ENCODE measurements at regions not wholly inside any gene's neighbourhood (a gene's known extent, or its start where the extent isn't known, plus 50 kb on each side); places are given as distances from the start of the nearest gene placed in this dataset.

DNA sequence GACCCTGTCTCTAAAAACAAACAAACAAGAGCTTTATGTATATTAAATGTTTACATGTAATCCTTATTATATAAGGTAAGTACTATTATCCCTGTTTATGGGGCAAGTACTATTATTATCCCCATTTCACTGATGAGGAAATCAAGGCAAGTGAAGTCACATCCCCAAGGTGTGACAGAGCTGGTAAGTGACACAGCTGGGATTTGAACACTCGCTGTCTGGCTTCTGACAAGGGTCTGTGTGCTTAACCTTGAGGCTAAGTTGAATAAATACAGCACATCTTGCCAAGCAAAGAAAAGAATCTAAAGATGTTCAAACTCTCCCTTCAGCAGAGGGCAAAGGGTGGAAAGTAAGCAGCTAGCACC lies 167.9 kb upstream of the IRF2BP2 start:
- Mint-ChIP-seq H3K36me3 (peaks cover 6 to 11% of the 10 kb centered on the region in 2 donors), H3K27ac (no peak overlapping the region), H3K9me3 (peaks cover 3 to 6% of the 10 kb centered on the region in 2 donors)
- ATAC-seq (no peak), DNase-seq (ENCODE audit: low spot score in 2 of 2) (no peak)

DNA sequence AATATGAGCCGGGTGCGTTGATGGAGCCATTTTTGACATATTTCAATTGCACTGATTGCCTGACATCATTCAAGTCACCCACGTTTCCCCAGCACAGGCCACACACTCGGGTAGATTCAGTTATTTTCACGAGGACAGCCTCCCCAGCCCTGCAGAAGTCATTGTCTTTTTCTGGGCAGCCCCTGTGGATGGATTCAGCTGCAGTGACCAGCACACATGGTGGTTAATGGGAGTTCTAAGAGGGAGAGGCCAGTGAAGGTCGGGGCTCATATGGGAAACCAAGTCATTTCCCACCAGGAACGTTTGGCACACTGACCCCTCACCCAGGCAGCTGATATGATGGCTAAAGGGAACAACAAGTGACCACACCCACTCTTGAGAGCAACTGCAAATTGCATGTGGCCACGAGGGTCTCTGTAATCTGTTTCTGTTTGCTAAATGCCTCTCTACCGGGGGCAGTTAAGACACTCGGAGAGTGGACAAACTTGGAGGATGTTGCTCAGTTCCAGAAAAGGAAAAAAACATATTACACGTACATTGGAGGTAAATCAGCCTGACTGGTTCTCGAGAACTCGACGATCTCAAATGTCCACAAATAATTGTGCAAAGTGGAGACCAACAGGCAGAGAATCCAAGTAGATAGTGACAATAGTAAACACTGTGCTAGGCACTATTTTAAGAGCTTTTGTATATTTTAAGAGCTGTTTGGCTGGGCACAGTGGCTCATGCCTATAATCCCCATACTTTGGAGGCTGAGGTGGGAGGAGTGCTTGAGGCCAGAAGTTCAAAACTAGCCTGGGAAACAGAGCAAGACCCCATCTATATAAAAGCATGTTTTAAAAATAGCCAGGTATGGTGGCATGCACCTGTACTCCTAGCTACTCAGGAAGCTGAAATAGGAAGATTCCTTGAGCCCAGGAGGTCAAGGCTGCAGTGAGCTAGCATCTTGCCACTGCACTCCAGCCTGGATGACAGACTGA lies 167.2 kb upstream of the IRF2BP2 start:
- DNase-seq (ENCODE audit: low spot score in 2 of 2) (no peak), ATAC-seq (no peak)
- H3K9me3 Mint-ChIP-seq, result peaks cover 3 to 6% of the 10 kb centered on the region in 2 donors
- H3K36me3 Mint-ChIP-seq, result peaks cover 6 to 13% of the 10 kb centered on the region in 2 donors
- no peak overlapping the region for H3K27ac Mint-ChIP-seq

DNA sequence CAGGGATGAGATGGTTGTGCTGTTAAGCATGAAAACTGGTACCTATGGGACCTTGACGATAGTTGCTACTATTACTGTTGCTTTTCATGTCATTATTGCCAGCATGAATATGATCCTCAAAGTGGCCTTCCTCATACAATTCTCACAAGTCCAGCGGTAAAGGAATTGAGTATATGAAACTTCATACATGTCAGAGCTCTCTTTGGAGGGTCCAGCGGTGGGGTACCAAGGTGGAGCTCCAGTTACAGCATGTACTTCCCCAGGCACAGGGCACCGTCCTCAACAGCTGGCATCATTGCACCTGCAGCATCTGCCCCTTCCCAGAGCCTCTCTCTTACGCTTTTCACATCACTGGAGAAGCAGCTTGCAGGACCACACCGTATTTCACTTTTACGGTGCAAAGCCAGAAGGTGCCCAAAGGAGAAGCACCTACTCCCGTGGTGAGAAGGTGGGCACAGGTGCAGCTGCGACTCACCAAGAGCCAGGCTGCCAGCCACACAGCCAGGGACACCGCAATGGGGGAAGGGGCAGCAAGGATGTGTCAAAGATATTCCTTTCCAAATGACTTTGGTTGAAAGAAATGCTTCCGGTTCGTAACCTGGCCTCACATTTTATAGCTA lies 166.4 kb upstream of the IRF2BP2 start:
- Mint-ChIP-seq H3K27ac (no peak overlapping the region), H3K36me3 (peaks cover 6 to 13% of the 10 kb centered on the region in 2 donors), H3K9me3 (peaks cover 3 to 6% of the 10 kb centered on the region in 2 donors)
- ATAC-seq, result no peak
- no peak for DNase-seq (ENCODE audit: low spot score in 2 of 2)

GRCh38 chr1:234775477-234776246 lies 165.7 kb upstream of the IRF2BP2 start:
- Mint-ChIP-seq H3K36me3 (peaks cover 6 to 14% of the 10 kb centered on the region in 2 donors), H3K27ac (peak overlapping the region in 1 of 2 donors; percentile 19), H3K9me3 (peaks cover 3 to 6% of the 10 kb centered on the region in 2 donors)
- no peak for DNase-seq (ENCODE audit: low spot score in 2 of 2)
- ATAC-seq, result peak; percentile 35 to 45

DNA sequence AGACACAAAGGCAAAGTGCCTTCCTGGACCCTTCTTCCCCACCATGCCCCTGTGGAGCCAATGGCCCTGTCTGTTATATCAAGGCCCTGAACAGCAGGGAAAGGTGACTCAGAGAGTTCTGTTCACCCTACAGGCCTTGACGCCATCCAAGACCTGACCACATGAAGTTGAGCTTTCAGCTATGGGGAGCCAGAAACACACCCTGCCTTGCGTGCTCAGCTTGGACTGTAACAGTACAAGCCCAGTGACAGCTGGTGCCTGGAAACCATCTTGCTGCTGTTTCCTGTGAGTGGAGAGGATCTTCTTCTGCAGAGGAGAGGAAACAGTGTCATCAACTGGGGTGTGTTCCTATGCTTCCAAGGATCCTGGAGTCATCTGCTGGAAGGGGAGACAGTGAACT lies 165.0 kb upstream of the IRF2BP2 start:
- Mint-ChIP-seq H3K27ac (peak overlapping the region in 1 of 2 donors; percentile 19), H3K36me3 (peaks cover 6 to 19% of the 10 kb centered on the region in 2 donors), H3K9me3 (peaks cover 3 to 6% of the 10 kb centered on the region in 2 donors)
- ATAC-seq, result no peak
- no peak for DNase-seq (ENCODE audit: low spot score in 2 of 2)

GRCh38 chr1:234773936-234774677 lies 164.1 kb upstream of the IRF2BP2 start:
- ATAC-seq, result no peak
- no peak overlapping the region for H3K27ac Mint-ChIP-seq
- H3K9me3 Mint-ChIP-seq, result peaks cover 3 to 6% of the 10 kb centered on the region in 2 donors

GRCh38 chr1:234772345-234773147 lies 162.6 kb upstream of the IRF2BP2 start:
- Mint-ChIP-seq H3K36me3 (peaks cover 6 to 19% of the 10 kb centered on the region in 2 donors), H3K9me3 (peaks cover 3 to 6% of the 10 kb centered on the region in 2 donors), H3K27ac (peak overlapping the region; percentile 90 to 96)
- DNase-seq (ENCODE audit: low spot score in 2 of 2), result peak; percentile 78 to 89
- ATAC-seq, result peak; percentile 88 to 89

More at GRCh38 chr1:234773936-234774677, 164.1 kb upstream of the IRF2BP2 start:
- DNase-seq (ENCODE audit: low spot score in 2 of 2), result no peak
- peaks cover 6 to 19% of the 10 kb centered on the region in 2 donors for H3K36me3 Mint-ChIP-seq

DNA sequence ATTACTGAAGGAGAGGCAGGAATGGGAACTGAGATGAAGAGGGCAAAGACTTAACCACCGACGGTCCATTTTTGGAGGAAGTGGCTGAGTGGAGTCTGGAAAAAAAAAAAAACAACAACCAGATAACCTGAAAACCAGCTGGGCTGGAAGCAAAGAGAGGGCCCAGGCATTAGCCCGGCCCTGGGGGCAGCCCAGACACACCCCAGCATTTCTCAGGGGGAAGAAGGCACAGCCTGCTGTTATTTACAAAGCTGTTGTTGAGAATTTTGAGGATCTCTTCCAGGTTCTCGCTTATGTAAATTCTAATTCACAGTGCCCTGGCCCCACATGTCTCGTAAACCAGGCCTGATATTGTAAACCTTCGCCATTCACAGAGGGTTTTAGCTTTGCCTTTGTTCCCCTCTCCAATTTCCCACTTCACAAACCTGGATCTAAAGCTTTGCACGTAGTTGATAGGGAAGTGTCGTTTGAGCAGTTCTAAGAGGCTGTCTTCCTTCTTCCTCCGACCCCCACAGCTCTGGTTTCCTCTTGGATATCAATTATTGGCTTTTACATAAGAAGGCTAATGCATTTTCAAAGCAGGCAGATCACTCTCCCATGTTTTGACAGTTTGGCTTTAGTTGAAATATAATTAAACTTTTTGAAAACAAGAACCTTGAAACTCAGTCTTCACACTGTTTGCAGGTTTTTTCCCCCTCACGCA lies 161.8 kb upstream of the IRF2BP2 start:
- Mint-ChIP-seq H3K27ac (peak overlapping the region; percentile 90 to 96), H3K36me3 (peaks cover 6 to 19% of the 10 kb centered on the region in 2 donors), H3K9me3 (peaks cover 3 to 6% of the 10 kb centered on the region in 2 donors)
- no peak for DNase-seq (ENCODE audit: low spot score in 2 of 2)
- peak in 1 of 2 donors; percentile 0 for ATAC-seq

- DNase-seq (ENCODE audit: low spot score in 2 of 2) (no peak), ATAC-seq (no peak)
- Mint-ChIP-seq H3K9me3 (peaks cover 3 to 6% of the 10 kb centered on the region in 2 donors), H3K36me3 (peaks cover 6 to 19% of the 10 kb centered on the region in 2 donors), H3K27ac (peak overlapping the region; percentile 90 to 96)
These were observed 161.1 kb upstream of the IRF2BP2 start for GRCh38 chr1:234770924-234771540.

DNA sequence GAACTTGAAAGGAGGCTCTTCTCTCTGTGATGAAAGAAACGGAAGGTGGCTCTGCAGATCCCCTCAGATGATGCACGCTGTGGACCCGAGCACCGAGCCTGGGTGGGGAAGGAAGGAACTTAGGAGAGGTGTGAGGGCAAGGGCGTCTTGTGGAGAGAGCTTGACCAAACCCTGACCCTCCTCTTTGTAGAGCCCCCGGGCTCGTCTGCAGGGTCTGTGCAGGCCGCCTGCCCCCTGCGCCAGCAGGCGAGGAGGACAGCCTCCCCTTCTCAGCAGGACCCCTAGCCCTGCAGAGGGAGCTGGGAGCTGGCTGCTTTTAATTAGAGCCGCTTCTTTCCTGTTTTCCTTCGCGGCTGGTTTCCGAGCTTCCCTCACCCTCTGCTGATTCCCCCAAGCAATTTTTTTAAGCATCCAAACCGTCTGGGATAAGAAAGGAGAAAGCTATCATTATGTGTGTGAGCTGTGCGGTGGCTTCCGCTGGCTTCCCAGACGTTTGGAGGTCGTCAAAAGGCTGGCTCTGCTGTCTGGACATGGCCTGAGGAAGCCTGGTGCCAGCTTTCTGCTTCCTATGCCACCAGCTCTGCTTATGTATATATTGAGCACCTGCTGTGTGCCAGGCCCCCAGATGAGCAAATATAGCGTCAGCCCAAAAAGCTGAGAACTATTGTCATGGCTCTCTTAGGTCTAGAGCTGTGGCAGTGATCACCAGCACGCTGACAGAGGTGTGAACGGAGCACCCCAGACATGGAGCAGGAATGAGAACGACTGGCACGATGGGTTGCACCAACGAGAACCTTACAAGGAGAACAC lies 160.2 kb upstream of the IRF2BP2 start:
- Mint-ChIP-seq H3K9me3 (peaks cover 3% of the 10 kb centered on the region in 2 donors), H3K36me3 (peaks cover 5 to 19% of the 10 kb centered on the region in 2 donors), H3K27ac (no peak overlapping the region)
- DNase-seq (ENCODE audit: low spot score in 2 of 2) (no peak), ATAC-seq (no peak)

DNA sequence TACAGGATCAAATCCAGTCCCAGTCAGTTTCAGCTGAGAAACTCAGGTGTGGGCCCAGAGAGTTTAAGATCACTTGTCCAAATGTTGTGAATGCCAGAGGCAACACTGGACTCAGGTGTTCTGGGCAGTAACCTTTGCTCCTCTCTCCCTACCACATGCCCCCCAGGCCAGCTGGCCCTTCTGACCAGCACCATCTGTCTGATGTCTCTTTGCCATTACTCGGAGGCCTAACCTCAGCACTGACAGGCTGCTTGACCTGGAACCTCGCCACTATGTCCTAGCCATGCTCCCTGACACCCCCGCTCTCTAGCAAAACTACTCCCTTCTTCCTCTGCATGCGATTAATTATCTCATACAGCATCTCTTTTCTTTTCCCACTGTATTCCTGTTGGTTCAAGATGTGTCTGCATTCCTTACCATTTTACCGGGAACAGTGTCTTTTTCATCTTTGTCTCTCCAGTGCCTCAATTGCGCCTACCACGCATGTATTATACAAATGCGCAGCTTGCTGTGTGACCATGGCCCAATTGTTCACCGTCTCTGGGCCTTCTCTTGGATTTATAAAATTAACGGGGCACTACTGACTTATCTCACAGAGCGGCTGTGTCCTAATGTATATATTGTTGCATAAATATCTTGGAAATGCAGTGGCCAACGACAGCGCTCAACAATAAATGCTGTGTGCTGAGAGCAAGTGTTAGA lies 159.5 kb upstream of the IRF2BP2 start:
- ATAC-seq (no peak), DNase-seq (ENCODE audit: low spot score in 2 of 2) (no peak)
- Mint-ChIP-seq H3K36me3 (peaks cover 0 to 19% of the 10 kb centered on the region in 2 donors), H3K9me3 (no peaks in the 10 kb centered on the region), H3K27ac (peak overlapping the region in 1 of 2 donors; percentile 48)

GRCh38 chr1:234768569-234769283 lies 158.7 kb upstream of the IRF2BP2 start:
- ATAC-seq, result peak; percentile 20 to 42

DNA sequence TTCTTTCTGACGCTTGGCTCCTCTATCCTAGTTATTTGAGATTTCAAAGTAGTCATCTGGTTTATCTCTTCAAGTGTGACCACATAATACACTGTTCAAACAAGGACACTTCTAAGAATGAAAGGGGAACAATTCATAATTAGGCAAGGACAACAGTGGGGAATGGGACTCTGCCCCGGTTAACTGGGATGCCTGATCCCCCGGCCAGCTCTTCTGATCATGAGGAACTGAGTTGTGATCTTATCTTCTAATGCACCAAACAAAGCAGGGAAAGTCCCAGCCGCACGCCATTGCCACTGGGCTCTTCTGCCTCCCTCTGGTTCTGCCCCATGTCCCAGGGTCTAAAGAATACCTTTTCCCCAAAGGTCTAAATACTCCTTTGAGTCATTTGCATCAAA lies 158.2 kb upstream of the IRF2BP2 start:
- no peaks in the 10 kb centered on the region for H3K9me3 Mint-ChIP-seq
- peaks cover 0 to 12% of the 10 kb centered on the region in 2 donors for H3K36me3 Mint-ChIP-seq
- H3K27ac Mint-ChIP-seq, result peak overlapping the region; percentile 69 to 88
- ATAC-seq (peak; percentile 16 to 17), DNase-seq (ENCODE audit: low spot score in 2 of 2) (no peak)

More at GRCh38 chr1:234768569-234769283, 158.7 kb upstream of the IRF2BP2 start:
- H3K36me3 Mint-ChIP-seq, result peaks cover 0 to 12% of the 10 kb centered on the region in 2 donors
- peak in 1 of 2 donors; percentile 50 for DNase-seq (ENCODE audit: low spot score in 2 of 2)
- no peaks in the 10 kb centered on the region for H3K9me3 Mint-ChIP-seq
- peak overlapping the region; percentile 69 to 88 for H3K27ac Mint-ChIP-seq

Data from activated naive CD4-positive, alpha-beta T cell treated with anti-CD3 and anti-CD28 coated beads, Interleukin-2, amount 50 U/mL, for 72 hours (primary cell).